A673 (cell line): ENCODE measurements at regions not wholly inside any gene's neighbourhood (a gene's known extent, or its start where the extent isn't known, plus 50 kb on each side); places are given as distances from the start of the nearest gene placed in this dataset.

Source experiments
- BruUV-seq: library from RNA; stranded (reverse); fragments of 400-500 nt; replicated peaks from 2 replicates; lab custom pipeline; 2021; lab: Mats Ljungman, UMichigan
- CTCF ChIA-PET: fragments of 300-600 bp; sonication (Branson Sonifier 250); formaldehyde crosslinking; loops from one replicate; lab custom pipeline; 2022; ENCODE audit warnings: antibody characterized with exemption; lab: Charles Lee
- POLR2A ChIA-PET: fragments of 300-600 bp; sonication (Branson Sonifier 250); formaldehyde crosslinking; loops from one replicate; lab custom pipeline; 2022; ENCODE audit warnings: antibody characterized with exemption; ENCODE audit not compliant: low non-redundant PET; lab: Charles Lee
- DNase-seq: peaks from one replicate; pipeline ENCODE4 v3.0.0-alpha.2; 2015; ENCODE audit warnings: low spot score
- H3K27ac ChIP-seq: fragments of 200-600 bp; sonication (generic); 2 replicates; pipeline ENCODE4 v1.5.1; 2016; ENCODE audit warnings: mixed run types, low read depth, mild to moderate bottlenecking, mixed read lengths, antibody characterized with exemption, low read length; ENCODE audit not compliant: poor library complexity, severe bottlenecking
- H3K27me3 ChIP-seq: fragments of 200-600 bp; sonication (generic); replicated peaks from 2 replicates; pipeline ENCODE4 v1.6.1; 2017; ENCODE audit warnings: mixed run types, low read depth, mild to moderate bottlenecking, mixed read lengths, antibody characterized with exemption, low read length; ENCODE audit not compliant: insufficient read depth, poor library complexity
- H3K36me3 ChIP-seq: fragments of 200-600 bp; sonication (generic); 2 replicates; pipeline ENCODE4 v1.6.1; 2016; ENCODE audit warnings: mixed run types, mild to moderate bottlenecking, mixed read lengths, antibody characterized with exemption, low read length; ENCODE audit not compliant: insufficient read depth, poor library complexity, severe bottlenecking
- H3K4me1 ChIP-seq: fragments of 200-600 bp; sonication (generic); 2 replicates; pipeline ENCODE4 v1.6.1; 2017; ENCODE audit warnings: mixed run types, mild to moderate bottlenecking, mixed read lengths, antibody characterized with exemption, low read length; ENCODE audit not compliant: insufficient read depth, poor library complexity, severe bottlenecking
- H3K4me3 ChIP-seq: fragments of 200-600 bp; sonication (generic); 2 replicates; pipeline ENCODE4 v1.5.1; 2016; ENCODE audit warnings: low read depth, mixed run types, mild to moderate bottlenecking, mixed read lengths, low read length; ENCODE audit not compliant: poor library complexity, severe bottlenecking
- H3K9me3 ChIP-seq: fragments of 200-600 bp; sonication (generic); 2 replicates; pipeline ENCODE4 v1.6.1; 2016; ENCODE audit warnings: mixed run types, low read depth, mild to moderate bottlenecking, mixed read lengths, antibody characterized with exemption, low read length; ENCODE audit not compliant: poor library complexity, severe bottlenecking
- EZH2 ChIP-seq: fragments of 200-600 bp; sonication (generic); IDR thresholded peaks from 2 replicates; pipeline ENCODE4 v1.6.1; 2017; ENCODE audit warnings: borderline replicate concordance, low read depth, mild to moderate bottlenecking, mixed read lengths, antibody characterized with exemption, low read length; ENCODE audit not compliant: poor library complexity, severe bottlenecking
- intact Hi-C: fragments of 100-400 bp; cut with micrococcal nuclease; formaldehyde crosslinking; loops from one replicate; pipeline ENCODE4 v1.10.0; 2022; ENCODE audit not compliant: unreplicated experiment
- TF ChIP-seq, protein P1 (sequence below): fragments of 300-800, 200-600 bp; sonication (generic); conservative IDR thresholded peaks from 2 replicates; pipeline ENCODE4 v1.5.1; 2017; ENCODE audit warnings: low read depth, mild to moderate bottlenecking, antibody characterized with exemption, low read length, moderate library complexity, mixed read lengths

- CTCF ChIA-PET: no interaction called here
- TF ChIP-seq, protein P1, sequence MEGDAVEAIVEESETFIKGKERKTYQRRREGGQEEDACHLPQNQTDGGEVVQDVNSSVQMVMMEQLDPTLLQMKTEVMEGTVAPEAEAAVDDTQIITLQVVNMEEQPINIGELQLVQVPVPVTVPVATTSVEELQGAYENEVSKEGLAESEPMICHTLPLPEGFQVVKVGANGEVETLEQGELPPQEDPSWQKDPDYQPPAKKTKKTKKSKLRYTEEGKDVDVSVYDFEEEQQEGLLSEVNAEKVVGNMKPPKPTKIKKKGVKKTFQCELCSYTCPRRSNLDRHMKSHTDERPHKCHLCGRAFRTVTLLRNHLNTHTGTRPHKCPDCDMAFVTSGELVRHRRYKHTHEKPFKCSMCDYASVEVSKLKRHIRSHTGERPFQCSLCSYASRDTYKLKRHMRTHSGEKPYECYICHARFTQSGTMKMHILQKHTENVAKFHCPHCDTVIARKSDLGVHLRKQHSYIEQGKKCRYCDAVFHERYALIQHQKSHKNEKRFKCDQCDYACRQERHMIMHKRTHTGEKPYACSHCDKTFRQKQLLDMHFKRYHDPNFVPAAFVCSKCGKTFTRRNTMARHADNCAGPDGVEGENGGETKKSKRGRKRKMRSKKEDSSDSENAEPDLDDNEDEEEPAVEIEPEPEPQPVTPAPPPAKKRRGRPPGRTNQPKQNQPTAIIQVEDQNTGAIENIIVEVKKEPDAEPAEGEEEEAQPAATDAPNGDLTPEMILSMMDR: 0 out of 2 replicates have a peak, but pooled peaks have one; percentile 23
- no peak for TF ChIP-seq EZH2
- POLR2A ChIA-PET: no interaction called here
These were observed 265.3 kb upstream of the TCF4 start for GRCh38 chr18:55853268-55853667.

DNA sequence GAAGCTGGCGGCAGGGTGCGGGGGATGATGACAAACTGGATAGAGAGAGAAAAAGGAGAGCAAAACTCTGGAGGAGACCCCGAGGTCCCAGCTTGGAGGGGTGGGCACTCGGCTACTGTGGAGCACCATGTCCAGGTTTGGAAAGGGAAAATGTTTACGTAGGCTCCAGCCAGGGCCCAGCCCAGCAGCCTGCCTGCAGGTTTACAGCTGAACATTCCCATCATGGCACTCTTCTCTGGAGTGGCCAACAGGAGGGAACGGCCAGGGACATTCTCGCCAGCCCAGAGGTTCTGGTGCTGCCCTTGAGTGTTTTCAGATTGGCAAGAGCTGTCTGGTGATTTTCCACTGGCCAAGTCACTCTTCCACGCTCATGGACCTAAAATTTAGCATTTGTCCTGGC lies 262.9 kb upstream of the TCF4 start:
- intact Hi-C loops: loop anchor here (10.0 kb wide), 3 partner anchors 616 to 756 kb away; no protein-coding TSS in a partner anchor
- CTCF ChIA-PET: no interaction called here

More at GRCh38 chr18:55853268-55853667, 265.3 kb upstream of the TCF4 start:
- Histone ChIP-seq H3K36me3 (no peaks in the 10 kb centered on the region), H3K4me1 (peaks cover 20% of the 10 kb centered on the region), H3K27me3 (no peaks in the 10 kb centered on the region), H3K4me3 (no peak overlapping the region), H3K9me3 (no peaks in the 10 kb centered on the region), H3K27ac (no peak overlapping the region)
- no TSS peak for BruUV-seq
- DNase-seq: peak; percentile 30
- intact Hi-C loops: loop anchor here (10.0 kb wide), 3 partner anchors 618 to 758 kb away; no protein-coding TSS in a partner anchor

DNA sequence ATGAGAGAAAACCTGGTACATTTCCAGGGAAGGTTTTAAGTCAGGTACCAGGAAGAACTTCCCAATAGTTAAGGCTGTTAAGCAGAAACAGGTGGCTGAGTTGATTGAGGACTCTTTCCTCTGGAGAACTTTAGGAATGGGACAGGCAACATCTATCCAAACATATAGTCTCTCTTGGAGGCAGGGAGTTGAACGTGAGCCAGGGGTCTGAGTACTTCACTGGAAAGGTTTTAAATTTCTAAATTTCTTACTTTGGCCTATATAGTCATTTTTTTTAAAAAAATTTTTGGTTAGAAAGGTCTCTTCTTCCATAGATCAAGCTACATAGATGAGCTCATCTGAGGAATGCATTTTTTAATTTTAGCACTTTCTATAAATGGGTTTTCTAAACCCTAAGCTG lies 261.4 kb upstream of the TCF4 start:
- DNase-seq: no peak
- intact Hi-C loops: no loop called here
- BruUV-seq: no TSS peak
- Histone ChIP-seq H3K27ac (no peak overlapping the region), H3K27me3 (no peaks in the 10 kb centered on the region), H3K9me3 (no peaks in the 10 kb centered on the region), H3K4me3 (no peak overlapping the region), H3K4me1 (no peaks in the 10 kb centered on the region), H3K36me3 (no peaks in the 10 kb centered on the region)
- CTCF ChIA-PET: no interaction called here
- POLR2A ChIA-PET: no interaction called here
- no peak for TF ChIP-seq EZH2
- TF ChIP-seq, protein P1: no peak

More for the DNA sequence above, 262.9 kb upstream of the TCF4 start:
- TF ChIP-seq EZH2: no peak
- TF ChIP-seq, protein P1: no peak
- DNase-seq: no peak
- BruUV-seq: no TSS peak
- no peaks in the 10 kb centered on the region for H3K36me3 ChIP-seq
- H3K4me3 ChIP-seq: no peak overlapping the region
- no peaks in the 10 kb centered on the region for H3K27me3 ChIP-seq
- no peaks in the 10 kb centered on the region for H3K4me1 ChIP-seq
- H3K9me3 ChIP-seq: no peaks in the 10 kb centered on the region
- no peak overlapping the region for H3K27ac ChIP-seq
- POLR2A ChIA-PET: no interaction called here
